Fibroblast of mammary gland (primary cell): ENCODE measurements at regions not wholly inside any gene's neighbourhood (a gene's known extent, or its start where the extent isn't known, plus 50 kb on each side); places are given as distances from the start of the nearest gene placed in this dataset.

Experiments used
- DNase-seq: peaks from one replicate; pipeline ENCODE4 v3.0.0-alpha.2; 2010; ENCODE audit warnings: low read depth
- H3K4me3 ChIP-seq: 2 replicates; pipeline ENCODE4 v1.5.1; 2011; ENCODE audit warnings: low read depth, mild to moderate bottlenecking, low read length, moderate library complexity; ENCODE audit not compliant: control insufficient read depth
- CTCF ChIP-seq: conservative IDR thresholded peaks from 2 replicates; pipeline ENCODE4 v1.5.1; 2011; ENCODE audit warnings: low read depth, low read length, inconsistent platforms; ENCODE audit not compliant: control insufficient read depth, insufficient read depth

- H3K4me3 ChIP-seq, result no peak overlapping the region
- no peak for TF ChIP-seq CTCF
- DNase-seq, result no peak
Observed at GRCh38 chr5:87645224-87645623, 232.5 kb upstream of the CCNH start.

GRCh38 chr5:87640902-87641301, 228.2 kb upstream of the CCNH start:
- no peak for DNase-seq
- H3K4me3 ChIP-seq, result no peak overlapping the region
- no peak for TF ChIP-seq CTCF

- DNase-seq, result no peak
- TF ChIP-seq CTCF, result no peak
- no peak overlapping the region for H3K4me3 ChIP-seq
Observed at GRCh38 chr5:87627363-87627762, 214.6 kb upstream of the CCNH start.

GRCh38 chr5:87608385-87608784, 195.7 kb upstream of the CCNH start:
- no peak for DNase-seq
- TF ChIP-seq CTCF, result no peak
- no peak overlapping the region for H3K4me3 ChIP-seq

GRCh38 chr5:87605663-87606062, 192.9 kb upstream of the CCNH start:
- H3K4me3 ChIP-seq, result no peak overlapping the region
- TF ChIP-seq CTCF, result no peak
- no peak for DNase-seq

GRCh38 chr5:87599778-87600177, 187.0 kb upstream of the CCNH start:
- TF ChIP-seq CTCF, result no peak
- no peak overlapping the region for H3K4me3 ChIP-seq
- DNase-seq, result no peak

- H3K4me3 ChIP-seq, result no peak overlapping the region
- DNase-seq, result no peak
- TF ChIP-seq CTCF, result no peak
Observed at GRCh38 chr5:87598460-87598859, 185.7 kb upstream of the CCNH start.
